Esophagus muscularis mucosa (tissue), 4 donors: ENCODE measurements at regions not wholly inside any gene's neighbourhood (a gene's known extent, or its start where the extent isn't known, plus 50 kb on each side); places are given as distances from the start of the nearest gene placed in this dataset.

Experiments used
- DNase-seq: peaks from one replicate; pipeline ENCODE4 v3.0.0-alpha.2; 2017; ENCODE audit errors: extremely low spot score
- H3K27ac ChIP-seq, 4 donors: fragments of 200-600 bp; sonication (generic); replicated peaks in 1 of 4; 1 replicate in 3 of 4; 2 replicates in 1 of 4; pipeline ENCODE4 v1.5.1; 2016 to 2019; ENCODE audit warnings: mild to moderate bottlenecking in 1 of 4
- H3K27me3 ChIP-seq, 4 donors: fragments of 200-600 bp; sonication (generic); one replicate each; pipeline versions ENCODE4 v1.5.1 to v1.6.0; 2016 to 2019
- H3K36me3 ChIP-seq, 4 donors: fragments of 200-600 bp; sonication (generic); one replicate each; pipeline ENCODE4 v1.5.1; 2016 to 2019
- H3K4me1 ChIP-seq, 4 donors: fragments of 200-600 bp; sonication (generic); one replicate each; pipeline ENCODE4 v1.5.1; 2016 to 2019
- H3K4me3 ChIP-seq, 4 donors: fragments of 200-600 bp; sonication (generic); 1 replicate in 2 of 4; 2 replicates in 2 of 4; pipeline ENCODE4 v1.5.1; 2016 to 2019; ENCODE audit warnings: mild to moderate bottlenecking in 4 of 4, moderate library complexity in 1 of 4
- H3K9me3 ChIP-seq, 4 donors: fragments of 200-600 bp; sonication (generic); 1 replicate in 3 of 4; 2 replicates in 1 of 4; pipeline ENCODE4 v1.5.1; 2016 to 2019
- EP300 ChIP-seq: sonication (generic); formaldehyde crosslinking; IDR thresholded peaks from one replicate; pipeline ENCODE4 v1.6.1; 2017; ENCODE audit warnings: antibody characterized with exemption
- POLR2A ChIP-seq: fragments of 450-650 bp; IDR thresholded peaks from one replicate; pipeline ENCODE4 v1.6.1; 2017; ENCODE audit warnings: antibody characterized with exemption, moderate library complexity, mild to moderate bottlenecking, low read depth
- POLR2AphosphoS5 ChIP-seq, 2 donors: sonication (generic); formaldehyde crosslinking; IDR thresholded peaks; one replicate each; pipeline ENCODE4 v1.6.1; 2017; ENCODE audit warnings: antibody characterized with exemption in 2 of 2
- WGBS: methylation state at CpG from one replicate; pipeline ENCODE4 v1.1.5; 2018; 5-methylcytosine and 5-hydroxymethylcytosine counted together
- intact Hi-C: fragments of 100-400 bp; cut with DNase I; formaldehyde crosslinking; loops from one replicate; pipeline ENCODE4 v1.15.1; 2023
- TF ChIP-seq, protein P1 (sequence below), 3 experiments: fragments of 200-600 bp in 2 of 3; fragments of 450-650 bp in 1 of 3; sonication (generic) in 2 of 3; IDR thresholded peaks; one replicate each; pipeline ENCODE4 v1.5.1; 2017 to 2019; ENCODE audit warnings: antibody characterized with exemption in 3 of 3, mild to moderate bottlenecking in 2 of 3, moderate library complexity in 1 of 3

DNA sequence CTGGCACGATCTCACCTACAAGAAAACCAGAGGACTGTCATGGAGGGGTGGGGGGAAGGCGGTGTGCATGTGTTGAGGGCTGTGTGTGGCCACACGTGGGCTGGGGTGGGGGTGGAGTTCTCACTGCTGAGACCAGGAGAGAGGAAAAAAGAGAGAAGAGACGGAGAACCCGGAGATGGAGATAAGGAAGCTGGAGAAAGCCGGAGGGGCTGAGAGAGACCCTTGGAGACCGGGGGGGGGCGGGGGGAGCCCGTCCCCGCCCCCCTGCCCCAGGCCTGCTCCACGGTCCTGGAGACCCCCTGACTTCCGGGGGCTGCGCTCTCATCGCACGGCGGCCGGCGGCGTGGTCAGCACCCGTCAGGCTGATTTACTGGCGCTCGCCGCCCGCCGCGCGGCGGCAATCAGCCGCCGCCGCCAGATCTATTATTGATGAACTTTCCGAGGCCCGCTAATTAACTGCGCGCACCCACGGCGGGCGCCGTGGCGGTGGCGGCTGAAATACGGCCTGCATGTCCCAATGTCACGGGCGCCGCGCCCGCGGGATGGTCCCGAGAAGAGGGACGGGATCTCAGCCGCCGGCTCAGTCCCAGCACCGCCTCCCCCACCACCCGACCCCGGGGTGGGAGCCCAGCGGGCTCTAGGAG is 187.4 kb downstream of the MN1 start:
- H3K4me1 ChIP-seq = peaks cover 5 to 13% (median 12%) of the 10 kb centered on the region in 4 donors
- 14% methylated on average over 16 of the region's 56 CpGs for WGBS
- H3K9me3 ChIP-seq = no peaks in the 10 kb centered on the region
- peak overlapping the region; percentile 43 to 55 (median 50) for H3K4me3 ChIP-seq
- no peak for DNase-seq
- peaks cover 0 to 42% (median 2%) of the 10 kb centered on the region in 4 donors for H3K27me3 ChIP-seq
- no peaks in the 10 kb centered on the region for H3K36me3 ChIP-seq
- intact Hi-C loops = no loop called here
- TF ChIP-seq, protein P1, sequence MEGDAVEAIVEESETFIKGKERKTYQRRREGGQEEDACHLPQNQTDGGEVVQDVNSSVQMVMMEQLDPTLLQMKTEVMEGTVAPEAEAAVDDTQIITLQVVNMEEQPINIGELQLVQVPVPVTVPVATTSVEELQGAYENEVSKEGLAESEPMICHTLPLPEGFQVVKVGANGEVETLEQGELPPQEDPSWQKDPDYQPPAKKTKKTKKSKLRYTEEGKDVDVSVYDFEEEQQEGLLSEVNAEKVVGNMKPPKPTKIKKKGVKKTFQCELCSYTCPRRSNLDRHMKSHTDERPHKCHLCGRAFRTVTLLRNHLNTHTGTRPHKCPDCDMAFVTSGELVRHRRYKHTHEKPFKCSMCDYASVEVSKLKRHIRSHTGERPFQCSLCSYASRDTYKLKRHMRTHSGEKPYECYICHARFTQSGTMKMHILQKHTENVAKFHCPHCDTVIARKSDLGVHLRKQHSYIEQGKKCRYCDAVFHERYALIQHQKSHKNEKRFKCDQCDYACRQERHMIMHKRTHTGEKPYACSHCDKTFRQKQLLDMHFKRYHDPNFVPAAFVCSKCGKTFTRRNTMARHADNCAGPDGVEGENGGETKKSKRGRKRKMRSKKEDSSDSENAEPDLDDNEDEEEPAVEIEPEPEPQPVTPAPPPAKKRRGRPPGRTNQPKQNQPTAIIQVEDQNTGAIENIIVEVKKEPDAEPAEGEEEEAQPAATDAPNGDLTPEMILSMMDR (IDR thresholded peaks at IDR 0.05) = no peak
- TF ChIP-seq EP300 = no peak
- no peak for TF ChIP-seq POLR2A
- no peak for TF ChIP-seq POLR2AphosphoS5 (IDR thresholded peaks at IDR 0.05)
- no peak overlapping the region for H3K27ac ChIP-seq

DNA sequence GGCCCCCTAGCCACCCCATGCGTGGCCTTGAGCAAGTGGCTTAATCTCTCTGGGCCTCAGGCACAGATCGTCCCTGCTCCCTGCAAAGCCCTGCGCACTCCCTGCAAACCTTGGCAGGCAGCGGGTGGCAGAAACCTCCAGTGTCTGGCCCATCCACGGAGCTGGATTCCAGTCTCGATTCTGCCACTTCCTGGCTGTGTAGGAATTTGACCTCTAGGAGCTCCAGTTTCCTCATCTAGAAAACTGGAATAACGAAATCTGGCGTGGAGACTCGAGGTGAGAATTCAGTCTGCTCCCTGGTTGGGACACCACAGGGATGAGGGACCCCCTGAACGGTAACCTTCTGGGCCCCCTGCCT is 186.9 kb downstream of the MN1 start:
- no peaks in the 10 kb centered on the region for H3K9me3 ChIP-seq
- H3K27me3 ChIP-seq = peaks cover 0 to 37% (median 2%) of the 10 kb centered on the region in 4 donors
- intact Hi-C loops = no loop called here
- H3K27ac ChIP-seq = no peak overlapping the region
- H3K4me3 ChIP-seq = peak overlapping the region; percentile 43 to 55 (median 50)
- TF ChIP-seq POLR2A (no peak), POLR2AphosphoS5 (IDR thresholded peaks at IDR 0.05) (no peak), EP300 (no peak)
- TF ChIP-seq, protein P1 (IDR thresholded peaks at IDR 0.05) = no peak
- WGBS = 67% methylated on average over 5 of the region's 10 CpGs
- peaks cover 5 to 13% (median 12%) of the 10 kb centered on the region in 4 donors for H3K4me1 ChIP-seq
- no peak for DNase-seq
- H3K36me3 ChIP-seq = no peaks in the 10 kb centered on the region

DNA sequence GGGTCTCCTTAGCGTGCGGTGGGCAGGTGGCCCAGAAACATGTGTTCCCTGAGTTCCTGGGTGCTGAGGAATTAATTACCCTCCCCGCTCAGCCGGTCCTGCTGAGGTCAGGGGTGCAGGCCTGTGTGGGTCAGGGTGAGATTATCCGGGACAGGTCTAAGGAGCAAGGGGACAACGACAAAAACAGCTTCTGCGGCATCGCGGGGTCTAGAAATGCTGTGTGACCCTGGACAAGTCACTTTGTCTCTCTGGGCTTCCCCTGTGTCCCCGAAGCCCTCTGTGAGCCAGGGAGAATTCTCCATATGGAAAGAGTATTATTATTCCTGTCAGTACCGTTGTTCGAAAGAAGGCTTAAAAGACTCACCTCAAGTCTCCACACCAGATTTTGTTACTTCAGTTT is 186.1 kb downstream of the MN1 start:
- intact Hi-C loops = no loop called here
- Histone ChIP-seq H3K9me3 (no peaks in the 10 kb centered on the region), H3K27ac (no peak overlapping the region), H3K4me3 (no peak overlapping the region), H3K27me3 (peaks cover 0 to 35% (median 2%) of the 10 kb centered on the region in 4 donors), H3K4me1 (peaks cover 5 to 13% (median 12%) of the 10 kb centered on the region in 4 donors), H3K36me3 (no peaks in the 10 kb centered on the region)
- WGBS = 89% methylated on average over 12 of the region's 12 CpGs
- TF ChIP-seq POLR2A (no peak), POLR2AphosphoS5 (IDR thresholded peaks at IDR 0.05) (no peak), EP300 (no peak)
- TF ChIP-seq, protein P1 (IDR thresholded peaks at IDR 0.05) = no peak
- no peak for DNase-seq

DNA sequence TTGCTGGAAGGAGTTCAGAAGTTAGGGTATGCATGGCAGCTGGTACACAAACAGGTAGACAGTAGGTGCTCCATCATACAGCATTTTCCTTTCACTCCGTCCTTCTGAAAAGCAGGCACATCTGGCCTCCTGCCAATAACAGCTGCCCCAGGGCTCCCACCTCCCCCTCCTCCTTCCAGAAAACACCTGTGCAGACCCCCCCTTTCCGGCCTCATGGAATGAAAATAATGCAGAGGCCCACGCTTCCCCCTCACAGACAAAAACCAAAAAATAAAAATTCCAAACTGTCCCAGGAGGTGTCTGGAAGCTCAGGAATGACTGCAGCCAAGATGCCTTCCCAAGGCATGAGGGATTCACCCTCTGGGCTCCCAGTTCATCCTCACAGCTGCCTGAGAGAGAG is 185.5 kb downstream of the MN1 start:
- Histone ChIP-seq H3K4me1 (peaks cover 5 to 13% (median 12%) of the 10 kb centered on the region in 4 donors), H3K4me3 (no peak overlapping the region), H3K36me3 (no peaks in the 10 kb centered on the region), H3K27me3 (peaks cover 0 to 33% (median 2%) of the 10 kb centered on the region in 4 donors), H3K27ac (no peak overlapping the region), H3K9me3 (no peaks in the 10 kb centered on the region)
- DNase-seq = no peak
- TF ChIP-seq EP300 (no peak), POLR2AphosphoS5 (IDR thresholded peaks at IDR 0.05) (no peak), POLR2A (no peak)
- TF ChIP-seq, protein P1 (IDR thresholded peaks at IDR 0.05) = no peak
- intact Hi-C loops = no loop called here
- 52% methylated on average over 3 of the region's 3 CpGs for WGBS
